Suppressor macrophage treated with lipopolysaccharide for 4 hours (primary cell): ENCODE measurements at regions not wholly inside any gene's neighbourhood (a gene's known extent, or its start where the extent isn't known, plus 50 kb on each side); places are given as distances from the start of the nearest gene placed in this dataset.
"Not testable (repeated sequence)": the region's sequence is repeated elsewhere in the genome, so short reads cannot be mapped to it uniquely, and the experiment has no call there.

Source experiments
- DNase-seq: peaks from one replicate; pipeline ENCODE4 v3.0.0-alpha.2; 2020

- DNase-seq: no peak
Observed at GRCh38 chr1:163914785-163915413, 593.1 kb downstream of the NUF2 start.

DNA sequence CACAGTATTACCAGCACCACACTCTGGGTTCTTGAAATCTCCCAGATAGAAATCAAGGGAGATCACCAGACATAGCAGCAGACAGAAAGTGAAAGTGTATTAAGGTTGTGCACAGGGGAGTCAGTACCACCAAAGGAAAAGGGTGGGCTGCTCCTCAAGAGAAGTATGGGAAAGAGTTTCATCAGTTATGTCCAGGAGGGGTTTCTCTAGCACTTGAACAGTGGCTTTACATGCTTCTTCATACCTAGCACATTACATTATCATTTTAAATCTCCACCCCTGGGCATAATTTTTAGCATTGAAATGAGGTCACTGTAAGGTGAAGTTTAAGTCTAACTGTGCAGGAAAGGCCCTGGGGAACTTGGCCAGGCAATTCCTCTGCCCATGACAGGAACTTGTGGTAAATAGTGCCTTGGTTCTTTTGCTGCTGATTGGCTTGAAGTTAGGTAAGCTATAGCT lies 601.0 kb downstream of the NUF2 start:
- no peak for DNase-seq

- no peak for DNase-seq
Observed at GRCh38 chr1:163924041-163924440, 602.3 kb downstream of the NUF2 start.

- no peak for DNase-seq
Observed at GRCh38 chr1:163927493-163927892, 605.7 kb downstream of the NUF2 start.

GRCh38 chr1:163928069-163928468 lies 606.3 kb downstream of the NUF2 start:
- DNase-seq: no peak

DNA sequence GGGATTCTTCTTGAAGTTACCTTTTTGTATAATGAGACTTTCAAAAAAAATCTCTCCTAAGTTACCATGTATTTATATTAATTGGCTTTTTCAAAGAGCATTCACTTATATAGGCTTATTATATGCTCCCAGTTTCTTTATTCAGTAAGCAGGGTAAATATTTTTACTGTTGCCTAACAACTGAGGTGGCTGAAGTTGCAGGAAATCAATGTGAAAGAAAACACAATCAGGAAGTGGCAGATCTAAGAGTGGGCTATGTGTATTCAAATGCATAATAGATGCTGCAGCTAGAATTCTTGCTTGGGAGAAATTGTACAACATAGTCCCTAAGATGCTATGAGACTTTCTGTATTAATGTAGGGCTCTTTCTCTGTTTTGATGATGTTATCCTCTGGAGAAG lies 606.9 kb downstream of the NUF2 start:
- no peak for DNase-seq

DNA sequence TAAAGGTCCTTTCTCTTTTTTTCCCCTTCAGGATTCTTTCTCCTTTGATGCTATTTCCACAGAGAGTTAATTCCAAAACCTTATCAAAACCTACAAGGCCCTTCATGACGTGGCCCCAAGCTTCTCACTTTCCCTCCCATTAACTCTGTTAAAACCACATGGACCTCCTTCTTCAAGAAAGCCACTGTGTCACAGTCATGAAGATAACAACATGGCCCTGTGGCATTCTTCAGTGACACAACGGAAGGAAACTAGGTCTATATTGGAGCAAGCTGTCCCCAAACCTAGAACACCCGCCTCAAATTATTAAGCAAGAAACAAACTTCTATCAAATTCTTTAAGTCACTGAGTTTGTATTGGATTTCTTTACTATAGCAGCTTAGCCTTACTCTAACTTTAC lies 611.1 kb downstream of the NUF2 start:
- DNase-seq: no peak

DNA sequence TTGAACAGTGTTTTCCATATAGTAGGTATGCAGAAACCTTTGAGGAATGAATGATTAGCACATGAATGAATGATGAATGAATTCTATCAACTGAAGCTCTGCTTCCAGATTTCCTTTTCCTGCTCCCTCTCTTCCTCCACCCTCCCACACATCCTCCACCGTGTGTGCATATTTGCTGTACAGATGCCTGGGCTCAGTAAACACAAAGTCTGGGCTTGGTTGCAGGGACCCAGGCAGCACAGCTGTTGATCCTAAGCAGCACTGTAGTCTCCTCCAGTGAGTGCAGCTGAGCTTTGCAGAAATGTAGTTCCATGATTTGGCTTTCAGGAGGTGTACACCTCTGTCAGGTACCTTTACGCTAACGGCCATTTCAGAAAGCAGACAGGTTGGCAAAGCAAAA lies 611.7 kb downstream of the NUF2 start:
- DNase-seq: no peak

GRCh38 chr1:163935738-163936374 lies 614.1 kb downstream of the NUF2 start:
- DNase-seq: no peak

- no peak for DNase-seq
Observed at GRCh38 chr1:163959622-163960021, 599.4 kb upstream of the PBX1 start.

DNA sequence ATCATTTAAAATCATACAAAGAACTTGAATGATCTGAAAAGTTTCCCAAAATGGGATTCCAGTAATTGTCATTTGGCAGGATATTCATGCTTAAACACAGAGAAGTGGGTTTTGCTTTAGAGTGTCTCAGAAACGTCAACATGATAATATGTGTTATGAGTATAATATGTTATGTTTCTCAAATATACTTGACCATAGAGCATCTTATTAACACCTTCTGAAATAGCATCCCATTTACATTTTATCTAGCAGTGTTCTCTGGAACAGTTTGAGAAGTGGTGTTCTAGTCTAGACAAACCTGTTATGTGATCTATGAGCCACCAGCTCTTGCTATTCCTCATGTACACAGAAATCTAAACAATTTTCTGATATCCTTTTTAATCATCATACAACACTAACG lies 588.8 kb upstream of the PBX1 start:
- DNase-seq: no peak

GRCh38 chr1:163970699-163971098 lies 588.3 kb upstream of the PBX1 start:
- no peak for DNase-seq

DNA sequence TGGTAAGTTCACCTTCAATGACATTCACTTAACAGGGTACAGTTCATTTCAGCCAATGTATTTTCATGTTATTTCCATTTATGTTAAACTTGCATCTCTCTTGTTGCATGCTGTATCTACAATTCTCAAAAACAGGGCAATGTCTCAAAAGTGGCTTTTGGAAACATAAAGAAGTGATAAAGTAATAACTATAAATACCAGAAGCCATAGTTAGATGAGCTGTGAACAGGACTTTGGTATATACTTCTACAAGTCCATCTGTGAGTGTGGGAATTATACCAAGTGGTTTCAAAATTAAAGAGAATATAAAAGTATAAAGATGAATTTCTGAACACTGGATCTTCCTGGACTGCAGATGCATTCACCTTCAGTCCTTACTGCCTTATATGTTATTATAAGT lies 585.4 kb upstream of the PBX1 start:
- DNase-seq: no peak

DNA sequence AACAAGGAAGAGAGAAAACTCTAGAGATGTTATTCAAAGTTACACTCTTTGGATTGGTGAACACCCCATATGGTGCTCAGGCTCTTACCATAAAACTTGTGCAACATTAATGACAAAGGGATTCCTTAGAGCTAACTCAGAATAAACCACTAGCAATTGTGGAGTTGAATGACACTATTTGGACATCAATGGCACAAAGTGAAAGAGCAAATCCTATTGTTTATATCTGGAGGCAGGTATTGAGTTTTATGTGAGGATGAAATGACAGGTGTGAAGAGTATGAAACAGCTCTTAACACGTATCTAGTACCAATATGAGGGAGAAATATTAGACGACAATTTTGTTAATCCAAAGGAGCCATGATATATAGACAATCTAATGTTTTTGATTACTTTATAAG lies 584.9 kb upstream of the PBX1 start:
- no peak for DNase-seq

DNA sequence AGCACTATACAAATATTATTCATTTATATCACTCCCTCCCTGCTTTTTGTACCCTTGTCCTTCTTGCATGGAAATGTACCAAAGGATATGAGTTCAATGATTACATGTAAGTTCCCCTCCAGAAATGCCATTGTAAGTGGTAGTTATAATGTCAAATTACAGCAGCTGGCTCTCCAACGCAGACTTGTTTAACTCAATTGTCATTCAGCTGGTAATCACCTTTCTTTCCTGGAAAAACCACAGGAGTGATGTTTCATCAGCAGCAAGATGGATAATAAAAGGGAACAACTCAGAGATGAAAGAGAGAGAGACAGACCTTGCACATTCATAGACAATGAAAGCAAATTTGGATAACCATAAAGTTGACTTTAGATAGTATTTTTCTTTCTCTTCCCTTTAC lies 578.6 kb upstream of the PBX1 start:
- no peak for DNase-seq

DNA sequence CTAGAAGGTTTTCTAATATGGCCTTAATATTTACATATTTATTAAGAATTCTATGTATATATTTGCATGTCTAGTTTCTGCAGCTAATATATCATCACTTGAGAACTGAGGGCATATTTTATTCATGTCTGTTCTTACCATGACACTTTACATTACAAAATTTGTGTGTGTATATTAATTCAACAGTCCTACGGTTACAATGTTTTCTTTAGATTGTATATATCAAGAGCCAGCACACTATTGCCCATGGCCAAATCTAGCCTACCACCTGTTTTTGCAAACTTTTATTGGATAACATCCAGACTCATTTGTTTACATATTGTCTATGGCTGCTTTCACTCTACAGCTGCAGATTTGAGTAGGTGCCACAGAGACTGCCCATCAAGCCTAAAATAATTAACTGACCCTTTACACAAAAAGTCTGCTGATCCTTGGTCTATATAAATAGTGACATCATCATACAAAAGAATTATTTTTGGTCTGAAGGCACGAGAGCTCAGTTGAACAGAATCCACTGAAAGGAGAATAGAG lies 577.4 kb upstream of the PBX1 start:
- DNase-seq: no peak

- no peak for DNase-seq
Observed at GRCh38 chr1:163983097-163983496, 575.9 kb upstream of the PBX1 start.

DNA sequence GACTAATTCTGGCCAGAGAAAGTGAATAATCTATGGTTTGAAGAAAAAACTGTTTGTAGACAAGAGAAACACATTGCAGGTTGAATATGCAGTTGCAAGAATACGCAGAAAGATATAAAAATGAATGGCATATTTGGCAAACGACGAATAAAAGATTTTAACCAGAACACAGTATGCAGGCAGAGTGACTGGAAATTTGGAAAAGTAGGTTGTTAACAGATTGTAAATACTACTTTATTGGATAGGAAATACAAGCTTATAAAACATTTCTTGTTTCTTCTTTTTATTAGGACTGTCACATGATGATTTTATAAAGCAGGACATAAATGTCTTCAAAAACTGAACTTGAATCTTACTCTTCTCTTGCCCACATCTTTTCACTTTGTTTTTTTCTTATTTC lies 573.3 kb upstream of the PBX1 start:
- no peak for DNase-seq

- DNase-seq: no peak
Observed at GRCh38 chr1:163999131-163999530, 559.9 kb upstream of the PBX1 start.

DNA sequence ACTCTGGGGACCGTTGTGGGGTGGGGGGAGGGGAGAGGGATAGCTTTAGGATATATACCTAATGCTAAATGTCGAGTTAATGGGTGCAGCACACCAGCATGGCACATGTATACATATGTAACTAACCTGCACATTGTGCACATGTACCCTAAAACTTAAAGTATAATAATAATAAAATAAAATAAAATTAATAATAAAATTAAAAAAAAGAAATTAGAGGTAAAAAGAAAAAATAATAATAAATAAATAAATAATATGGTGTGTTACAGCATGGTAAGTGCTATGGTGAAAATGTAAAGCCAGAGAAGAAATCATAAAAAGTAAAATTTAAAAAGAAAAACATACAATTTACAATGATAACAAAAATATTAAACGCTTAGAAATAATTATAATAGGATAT lies 552.8 kb upstream of the PBX1 start:
- DNase-seq: not testable (repeated sequence)

DNA sequence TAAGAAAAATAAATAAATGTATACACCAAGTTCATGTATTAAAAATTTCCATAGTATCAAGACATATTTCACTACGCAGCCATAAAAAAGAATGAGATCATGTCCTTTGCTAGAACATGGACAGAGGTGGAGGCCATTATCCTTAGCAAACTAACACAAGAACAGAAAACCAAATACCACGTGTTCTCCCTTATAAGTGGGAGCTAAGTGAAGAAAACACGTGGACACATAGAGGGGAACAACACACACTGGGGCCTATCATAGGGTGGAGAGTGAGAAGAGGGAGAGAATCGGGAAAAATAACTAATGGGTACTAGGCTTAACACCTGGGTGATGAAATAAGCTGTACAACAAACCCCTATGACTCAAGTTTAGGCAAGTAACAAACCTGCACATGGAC lies 552.4 kb upstream of the PBX1 start:
- DNase-seq: no peak

GRCh38 chr1:164017239-164017638 lies 541.7 kb upstream of the PBX1 start:
- no peak for DNase-seq

DNA sequence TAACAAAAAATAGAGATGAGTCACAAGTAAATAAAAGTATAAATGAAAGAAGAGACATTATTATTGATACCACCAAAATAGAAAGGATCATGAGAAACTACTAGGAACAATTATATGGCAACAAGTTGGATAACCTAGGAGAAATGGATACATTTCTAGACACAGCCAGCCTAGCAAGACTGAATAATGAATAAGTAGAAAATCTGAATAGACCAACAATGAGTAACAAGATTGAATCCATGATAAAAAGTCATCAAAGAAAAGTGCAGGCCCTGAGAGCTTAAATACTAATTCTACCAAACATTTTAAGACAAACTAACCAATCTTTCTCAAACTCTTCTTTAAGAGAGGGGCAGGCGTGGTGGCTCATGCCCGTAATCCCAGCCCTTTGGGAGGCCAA lies 538.6 kb upstream of the PBX1 start:
- DNase-seq: no peak

- no peak for DNase-seq
Observed at GRCh38 chr1:164021813-164022212, 537.2 kb upstream of the PBX1 start.

GRCh38 chr1:164033782-164034181 lies 525.2 kb upstream of the PBX1 start:
- no peak for DNase-seq
